ENCODE measurements at regions not wholly inside any gene's neighbourhood (a gene's known extent, or its start where the extent isn't known, plus 50 kb on each side); places are given as distances from the start of the nearest gene placed in this dataset.
"Not testable (repeated sequence)": the region's sequence is repeated elsewhere in the genome, so short reads cannot be mapped to it uniquely, and the experiment has no call there.

DNA sequence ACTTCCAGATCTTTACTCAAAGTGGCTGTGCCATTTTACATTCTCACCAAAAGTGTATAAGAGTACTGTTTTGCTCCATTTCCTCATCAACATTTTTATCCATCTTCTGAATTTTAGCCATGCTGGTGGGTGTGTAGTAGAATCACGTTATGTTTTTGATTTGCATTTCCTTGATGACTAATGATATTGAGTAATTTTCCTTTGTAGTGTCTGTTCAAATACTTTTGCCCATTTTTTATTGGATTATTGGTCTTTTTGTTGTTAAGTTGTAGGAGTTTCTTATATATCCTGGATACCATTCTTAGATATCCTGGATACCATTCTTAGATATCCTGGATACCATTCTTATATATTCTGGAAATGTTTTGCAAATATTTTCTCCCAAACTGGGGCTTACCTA lies 344.9 kb downstream of the LRRC3B start:
- DNase-seq: no peak

- no peak for DNase-seq
These were observed 362.1 kb downstream of the LRRC3B start for GRCh38 chr3:26984416-26985390.

GRCh38 chr3:26989037-26989436 lies 366.5 kb downstream of the LRRC3B start:
- peak; percentile 92 for DNase-seq

- DNase-seq: no peak
These were observed 372.0 kb downstream of the NEK10 start for GRCh38 chr3:26997226-26997625.

DNA sequence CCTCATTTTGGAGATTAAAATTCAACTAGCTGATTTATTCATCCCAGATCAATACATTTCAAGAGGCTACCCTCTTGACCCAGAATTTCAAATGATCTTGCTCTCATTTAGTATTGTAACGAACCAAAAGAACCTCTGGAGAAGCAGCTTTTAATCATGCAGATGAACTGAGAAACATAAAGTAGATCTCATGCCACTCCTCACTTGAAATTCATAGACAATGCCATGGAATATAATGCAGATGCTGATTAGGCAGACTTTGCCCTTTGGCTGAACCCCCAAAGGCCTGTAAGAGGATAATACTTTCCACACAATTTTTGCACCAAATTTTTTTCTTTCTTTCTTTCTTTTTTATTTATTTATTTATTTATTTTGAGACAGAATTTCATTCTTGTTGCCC lies 358.3 kb downstream of the NEK10 start:
- no peak for DNase-seq

DNA sequence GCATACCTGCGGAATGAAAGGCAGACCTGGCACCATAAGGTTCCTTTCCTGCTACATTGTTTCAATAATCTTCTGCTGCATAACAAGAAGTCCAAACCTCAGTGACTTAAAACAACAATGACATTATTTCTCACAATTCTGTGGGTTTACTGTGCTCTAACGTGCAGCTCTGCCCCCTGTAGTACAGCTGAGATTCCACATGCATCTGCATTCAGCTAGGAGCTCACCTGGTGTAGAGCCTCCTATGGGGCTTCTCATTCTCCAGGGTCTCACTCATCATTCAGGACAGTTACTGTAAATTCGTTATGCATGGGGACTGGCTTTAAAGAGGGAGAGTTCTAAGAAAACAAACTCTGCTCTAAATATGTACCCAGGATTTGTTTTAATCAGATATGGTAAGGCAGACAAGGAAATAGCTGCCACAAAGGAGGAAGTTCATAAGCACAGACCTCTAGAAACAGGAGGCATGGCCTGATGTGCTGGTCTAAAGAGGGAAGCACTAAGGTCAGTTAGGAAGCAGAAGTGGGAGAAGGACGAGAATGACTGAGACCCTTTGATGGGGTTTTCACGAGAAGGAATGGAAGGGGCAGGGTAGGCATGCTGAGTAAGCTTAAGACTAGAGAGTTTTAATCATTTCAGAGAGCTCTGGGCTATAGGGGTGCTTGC lies 347.0 kb downstream of the NEK10 start:
- no peak for DNase-seq

DNA sequence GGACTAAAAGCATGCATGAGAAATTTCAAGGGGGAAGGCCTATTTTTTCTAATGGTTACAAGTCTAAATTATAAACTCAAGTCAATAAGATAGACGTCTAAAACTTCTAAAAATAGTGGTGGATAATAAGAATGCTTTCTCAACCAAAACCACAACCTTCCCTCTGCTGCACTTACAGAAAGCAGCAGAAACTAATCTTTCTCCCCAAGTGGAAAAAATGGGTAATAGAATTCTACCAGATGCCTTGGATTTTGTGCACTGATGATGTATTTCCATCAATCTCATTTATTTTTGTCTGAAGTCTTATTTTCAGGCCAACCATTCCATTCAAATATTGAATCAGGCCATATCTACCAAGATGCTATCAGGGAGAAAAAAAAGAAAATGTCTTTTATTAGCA lies 344.7 kb downstream of the NEK10 start:
- DNase-seq: no peak

- DNase-seq: no peak
These were observed 343.5 kb downstream of the NEK10 start for GRCh38 chr3:27025718-27026117.

GRCh38 chr3:27031476-27031875 lies 337.7 kb downstream of the NEK10 start:
- no peak for DNase-seq

GRCh38 chr3:27034255-27034654 lies 334.9 kb downstream of the NEK10 start:
- DNase-seq: no peak

GRCh38 chr3:27040674-27041073 lies 328.5 kb downstream of the NEK10 start:
- no peak for DNase-seq

GRCh38 chr3:27042541-27042940 lies 326.6 kb downstream of the NEK10 start:
- DNase-seq: not testable (repeated sequence)

- DNase-seq: no peak
These were observed 325.7 kb downstream of the NEK10 start for GRCh38 chr3:27043328-27043955.

DNA sequence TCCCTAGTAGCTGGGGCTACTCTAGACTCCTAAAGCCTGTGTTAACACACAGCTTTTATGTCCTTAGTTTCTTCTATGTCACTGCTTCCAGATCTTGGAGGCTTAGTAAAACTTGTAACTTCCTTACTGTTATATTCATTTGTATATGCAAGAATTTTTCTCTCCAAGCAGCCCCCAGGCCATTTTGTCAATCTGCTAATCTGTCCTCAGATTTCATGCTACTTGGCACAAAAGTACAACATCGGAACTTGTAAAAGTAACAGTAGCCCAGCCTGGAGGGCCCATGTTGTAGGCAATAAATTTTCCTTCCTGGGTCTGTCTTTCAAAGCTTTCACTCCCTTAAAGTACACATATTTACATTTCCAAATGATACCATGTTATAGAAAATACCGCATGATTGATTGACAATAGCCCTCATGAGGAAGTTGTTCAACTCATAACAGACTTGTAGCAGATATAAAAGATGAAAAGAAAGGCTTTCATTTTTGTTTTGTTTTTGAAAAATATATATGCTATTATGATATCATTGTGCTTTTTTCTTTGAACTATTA lies 324.2 kb downstream of the NEK10 start:
- DNase-seq: no peak

- DNase-seq: no peak
These were observed 322.8 kb downstream of the NEK10 start for GRCh38 chr3:27046351-27046750.

- no peak for DNase-seq
These were observed 319.4 kb downstream of the NEK10 start for GRCh38 chr3:27049792-27050191.

DNA sequence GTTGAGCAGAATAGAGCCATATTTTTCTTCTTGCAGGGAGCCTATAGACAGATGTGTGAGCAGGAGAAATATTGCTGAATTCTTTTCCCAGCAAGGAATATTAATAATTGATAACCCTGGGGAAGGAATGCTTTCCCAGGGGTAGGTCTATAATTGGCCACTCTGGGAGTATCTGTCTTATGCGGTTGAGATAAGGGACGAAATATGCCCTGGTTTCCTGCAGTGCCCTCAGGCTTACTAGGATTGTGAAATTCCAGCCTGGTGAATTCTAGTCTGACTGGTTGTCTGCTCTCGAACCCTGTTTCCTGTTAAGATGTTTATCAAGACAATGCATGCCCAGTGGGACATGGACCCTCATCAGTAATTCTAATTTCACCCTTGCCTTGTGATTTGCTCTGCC lies 317.7 kb downstream of the NEK10 start:
- DNase-seq: not testable (repeated sequence)

- DNase-seq: no peak
These were observed 312.9 kb downstream of the NEK10 start for GRCh38 chr3:27056326-27056725.

DNA sequence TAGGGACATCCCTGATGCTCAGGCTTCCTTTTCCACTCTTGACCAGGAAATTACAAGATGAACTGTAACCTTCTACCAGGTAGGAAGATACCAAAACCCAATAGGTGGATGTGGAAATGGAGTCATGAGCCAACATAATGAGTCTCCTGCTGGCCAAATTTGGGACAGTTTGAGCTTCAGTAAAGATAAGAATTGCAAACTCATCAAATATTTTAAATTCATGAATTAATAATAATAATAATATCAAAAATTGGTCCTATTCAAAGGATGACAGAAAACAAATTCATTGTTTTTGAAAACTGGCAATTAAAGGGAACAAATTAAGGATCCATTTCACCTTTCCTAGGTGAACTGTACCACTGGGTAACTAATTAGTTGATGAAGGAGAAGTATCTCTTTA lies 309.7 kb downstream of the NEK10 start:
- no peak for DNase-seq

Measured in NCI-H2029 (cell line).